HG02840 (cell line): ENCODE measurements at regions not wholly inside any gene's neighbourhood (a gene's known extent, or its start where the extent isn't known, plus 50 kb on each side); places are given as distances from the start of the nearest gene placed in this dataset.
A peak's percentile ranks its signal among the peaks of the same experiment; 100 is the strongest.

Experiments
- ATAC-seq: cut with Tn5 transposase; IDR thresholded peaks from one replicate; pipeline ENCODE4 v1.9.1; 2021; ENCODE audit warnings: mild to moderate bottlenecking, moderate library complexity, moderate number of reproducible peaks; ENCODE audit not compliant: unreplicated experiment, low FRiP score

- ATAC-seq = peak; percentile 21
Measured at GRCh38 chr12:67202011-67202677, 67.0 kb upstream of the CAND1 start.

GRCh38 chr12:67202678-67203012, 66.5 kb upstream of the CAND1 start:
- peak; percentile 60 for ATAC-seq

- ATAC-seq = no peak
Measured at GRCh38 chr12:67208281-67209067, 60.7 kb upstream of the CAND1 start.

DNA sequence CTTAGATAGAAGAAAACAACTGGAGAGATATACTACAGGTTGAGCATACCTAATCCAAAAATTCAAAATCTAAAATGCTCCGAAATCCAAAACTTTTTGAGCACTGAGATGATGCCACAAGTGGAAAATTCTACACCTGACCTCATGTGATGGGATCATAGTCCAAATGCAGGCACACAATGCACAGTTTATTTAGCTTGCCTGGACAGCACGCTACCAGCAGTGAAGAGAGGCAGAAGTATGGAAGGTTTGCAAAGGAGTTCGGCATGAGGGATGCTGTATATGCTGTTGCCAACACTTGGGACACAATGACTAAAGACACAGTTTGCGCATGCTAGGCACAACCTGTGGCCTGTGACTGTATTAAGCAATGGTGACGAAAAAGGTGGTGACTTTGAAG, 58.1 kb upstream of the CAND1 start:
- no peak for ATAC-seq

- ATAC-seq = no peak
Measured at GRCh38 chr12:67211494-67211893, 57.7 kb upstream of the CAND1 start.

- ATAC-seq = no peak
Measured at GRCh38 chr12:67217647-67218046, 51.5 kb upstream of the CAND1 start.
